HK-2 (cell line): ENCODE measurements at regions not wholly inside any gene's neighbourhood (a gene's known extent, or its start where the extent isn't known, plus 50 kb on each side); places are given as distances from the start of the nearest gene placed in this dataset.

Experiments used
- DNase-seq: peaks from one replicate; pipeline ENCODE4 v3.0.0-alpha.2; 2018; ENCODE audit not compliant: unreplicated experiment

DNA sequence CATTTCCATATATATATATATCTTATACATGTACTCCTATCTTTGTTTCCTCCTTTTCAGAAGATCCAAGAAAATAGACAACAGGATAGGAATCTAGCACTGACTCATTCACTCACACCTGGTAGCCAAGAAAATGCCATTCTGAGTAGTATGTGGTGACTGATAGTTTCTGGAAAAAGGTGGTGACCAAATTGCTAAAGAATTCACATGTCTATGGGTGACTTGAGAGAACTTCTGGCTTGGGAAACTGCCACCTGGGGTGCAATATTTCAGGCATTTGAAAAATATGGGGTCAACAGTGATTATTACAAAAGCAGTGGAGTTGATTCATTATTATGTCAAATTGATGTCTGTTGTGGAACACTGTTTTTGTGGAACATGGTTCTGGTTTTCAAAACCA is 605.1 kb downstream of the PCDH18 start:
- peak; percentile 19 for DNase-seq

GRCh38 chr4:136925203-136925602 is 607.1 kb downstream of the PCDH18 start:
- DNase-seq = no peak

DNA sequence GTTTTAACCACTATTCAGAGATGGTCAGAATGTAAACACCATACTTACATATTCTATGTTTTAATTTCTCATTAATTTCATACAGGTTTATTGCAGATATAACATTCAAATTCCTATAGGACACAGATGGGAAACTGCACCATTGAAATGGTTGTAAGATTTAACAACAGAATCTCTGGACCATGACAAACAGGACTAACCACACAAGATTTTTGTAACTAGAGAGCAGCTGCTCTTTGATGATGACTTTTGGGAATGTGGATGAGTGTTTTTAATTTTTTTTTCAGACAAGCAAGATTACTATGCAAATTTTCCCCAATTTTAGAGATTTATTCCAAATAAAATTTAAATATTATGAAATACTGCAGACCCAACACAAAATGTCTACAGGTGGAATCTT is 610.2 kb downstream of the PCDH18 start:
- DNase-seq = no peak

GRCh38 chr4:136920092-136920881 is 612.0 kb downstream of the PCDH18 start:
- no peak for DNase-seq

GRCh38 chr4:136918772-136919171 is 613.5 kb downstream of the PCDH18 start:
- no peak for DNase-seq

DNA sequence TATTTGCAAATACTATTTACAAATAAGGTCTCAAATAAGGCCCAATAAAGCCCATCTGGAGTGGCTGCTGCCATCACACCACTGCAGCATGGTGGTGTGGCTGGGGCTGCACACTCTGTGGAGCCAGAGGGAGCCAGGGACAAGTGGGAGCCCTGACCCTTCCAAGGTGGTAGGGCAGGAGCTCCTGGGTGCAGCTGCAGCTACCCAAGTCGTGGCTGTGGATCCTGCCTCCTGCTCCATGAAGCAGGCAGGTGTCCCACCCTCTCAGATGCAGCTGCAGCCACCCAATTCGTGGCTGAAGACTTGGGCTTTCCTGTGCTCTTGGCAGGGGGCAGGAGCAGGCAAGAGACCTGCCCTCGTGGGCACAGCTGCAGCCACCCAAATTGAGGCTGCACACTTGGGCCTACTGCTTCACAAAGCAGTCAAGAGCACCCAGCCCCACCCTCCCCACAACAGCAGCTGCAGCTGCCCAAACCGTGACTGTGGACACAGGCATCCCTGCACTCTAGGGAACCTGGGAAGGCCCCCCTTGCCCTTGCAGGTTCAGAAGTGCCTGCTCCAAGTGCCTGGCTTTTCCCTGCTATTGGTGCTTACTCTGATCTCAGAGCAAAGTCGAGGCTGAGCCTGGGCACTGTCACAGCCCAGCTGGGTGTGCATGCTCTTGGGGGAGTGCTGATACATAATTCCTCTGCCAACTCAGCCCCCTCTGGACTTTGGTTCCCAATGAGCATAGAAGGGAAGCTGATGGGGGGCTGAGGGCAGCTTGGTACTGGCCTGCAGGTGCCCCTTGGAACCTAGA is 614.8 kb downstream of the PCDH18 start:
- DNase-seq = no peak

GRCh38 chr4:136909626-136910025 is 622.7 kb downstream of the PCDH18 start:
- no peak for DNase-seq

DNA sequence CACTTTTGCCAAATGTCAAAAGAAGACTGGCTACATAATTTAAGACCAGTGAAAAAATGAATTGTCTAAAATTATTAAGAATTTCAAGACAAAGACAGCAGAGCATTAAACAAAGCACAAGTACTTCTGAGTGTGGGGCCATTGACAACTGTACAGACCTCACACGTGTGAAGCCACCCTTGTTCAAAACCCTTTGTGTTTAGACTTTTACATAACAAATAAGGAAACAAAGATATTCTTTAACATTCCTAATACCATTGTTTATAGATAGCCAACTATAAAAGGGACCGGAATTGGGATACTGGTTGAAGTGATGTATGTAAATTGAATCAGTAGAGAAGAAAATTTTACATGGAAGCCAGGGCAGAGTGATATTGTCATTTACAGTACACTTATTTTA is 624.2 kb downstream of the PCDH18 start:
- DNase-seq = no peak

DNA sequence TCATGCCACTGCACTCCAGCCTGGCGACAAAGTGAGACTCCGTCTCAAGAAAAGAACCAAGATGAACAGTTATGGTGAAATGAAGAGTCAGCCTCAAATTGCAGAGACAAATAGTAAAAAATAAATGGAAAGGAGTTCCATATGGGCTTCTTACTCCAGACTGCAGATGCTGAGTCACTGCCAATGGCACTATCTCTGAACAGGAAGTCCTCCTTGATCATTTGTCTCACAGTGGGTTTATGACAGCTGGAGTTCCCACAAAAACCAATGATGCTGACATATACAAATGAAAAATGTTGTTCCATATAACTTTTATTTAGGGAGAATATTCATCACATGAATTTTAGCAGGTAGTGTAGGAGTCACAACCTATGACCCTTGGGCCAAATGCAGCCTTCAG is 631.6 kb downstream of the PCDH18 start:
- DNase-seq = no peak

DNA sequence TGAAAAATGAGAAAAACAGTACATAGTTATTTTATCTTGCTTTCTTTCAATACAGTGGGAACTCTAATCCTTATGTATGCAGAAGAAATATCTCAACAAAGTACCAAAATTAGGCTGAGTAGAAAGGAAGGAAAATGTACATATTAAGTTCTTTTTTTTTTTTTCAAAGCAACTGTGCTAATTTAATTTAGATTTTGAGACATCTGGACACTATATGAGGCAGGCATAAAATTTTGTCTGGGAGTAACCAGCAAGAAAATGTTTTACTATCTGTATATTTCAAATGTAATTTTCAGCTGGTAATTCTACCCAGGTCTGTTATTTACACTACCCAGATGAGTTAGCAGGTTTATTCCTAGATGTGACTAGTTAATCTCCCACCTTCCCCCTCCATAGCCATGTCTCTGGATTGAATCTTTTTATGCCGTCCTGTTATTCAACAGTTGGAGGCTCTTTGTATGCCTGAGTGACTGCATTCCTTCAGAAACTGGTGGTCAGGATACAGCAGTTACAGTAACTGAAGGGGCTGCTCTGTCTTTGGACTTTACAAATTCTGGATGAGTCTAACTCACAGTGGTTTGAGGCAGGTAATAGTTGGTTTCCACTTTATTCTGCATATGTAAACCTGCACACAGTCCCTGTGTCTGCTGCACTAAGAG is 633.6 kb downstream of the PCDH18 start:
- no peak for DNase-seq

GRCh38 chr4:136893573-136893972 is 638.7 kb downstream of the PCDH18 start:
- DNase-seq = no peak

GRCh38 chr4:136881666-136882065 is 650.6 kb downstream of the PCDH18 start:
- DNase-seq = no peak

DNA sequence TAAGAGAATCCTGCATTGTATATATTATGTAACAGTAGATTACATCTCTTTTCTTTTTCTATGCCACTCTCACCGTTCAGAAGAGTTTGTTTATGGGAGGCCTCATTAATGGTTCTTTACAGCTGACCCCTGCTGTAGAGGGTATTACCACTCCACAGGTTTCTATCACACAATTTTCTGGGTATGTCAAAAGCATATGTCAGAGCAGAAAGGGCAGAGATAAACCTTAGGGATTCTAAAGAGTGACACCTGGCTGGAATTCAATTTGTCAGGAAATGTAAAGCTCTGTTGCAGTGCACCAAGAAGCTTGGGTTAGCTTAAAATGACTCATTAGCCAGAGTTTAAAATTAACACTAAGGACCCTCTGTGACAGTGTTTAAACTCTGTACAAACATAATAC is 658.7 kb downstream of the PCDH18 start:
- no peak for DNase-seq

DNA sequence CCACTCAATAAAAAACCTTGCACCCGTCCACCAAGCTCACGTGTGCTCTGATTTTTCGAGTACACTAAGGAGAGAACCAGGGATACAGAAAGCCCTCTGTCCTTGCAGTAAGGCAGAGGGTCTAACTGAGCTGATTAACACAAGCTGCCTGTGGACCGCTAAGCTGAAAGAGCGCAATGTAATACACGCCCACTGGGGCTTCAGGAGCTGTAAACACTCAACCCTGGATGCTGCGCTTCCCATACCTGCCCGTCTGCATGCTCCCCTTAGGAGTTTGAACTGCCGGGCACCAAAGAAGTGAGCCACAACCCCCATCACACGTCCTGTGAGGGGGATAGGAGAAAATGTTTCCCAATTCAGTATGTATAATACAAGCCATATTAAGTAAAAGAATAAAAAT is 664.8 kb downstream of the PCDH18 start:
- DNase-seq = no peak

DNA sequence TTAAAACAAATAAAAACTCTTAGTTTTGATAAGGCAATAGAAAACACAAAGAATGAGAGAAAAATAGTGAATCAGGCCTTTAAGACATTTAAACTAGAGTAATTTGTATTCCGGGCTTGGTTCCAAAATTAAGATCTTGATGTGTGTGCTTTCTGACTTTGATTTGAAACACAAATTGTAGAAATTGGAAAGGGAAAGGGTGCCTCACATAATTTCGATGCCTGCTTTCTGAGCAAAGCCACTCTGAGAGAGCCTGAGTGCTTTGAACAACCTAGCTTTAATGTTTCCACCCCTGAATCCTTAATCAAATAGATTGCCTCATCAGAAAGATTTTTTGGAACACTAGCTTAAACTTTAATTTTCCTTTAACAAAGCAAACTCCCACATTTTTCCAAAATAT is 666.8 kb downstream of the PCDH18 start:
- no peak for DNase-seq

DNA sequence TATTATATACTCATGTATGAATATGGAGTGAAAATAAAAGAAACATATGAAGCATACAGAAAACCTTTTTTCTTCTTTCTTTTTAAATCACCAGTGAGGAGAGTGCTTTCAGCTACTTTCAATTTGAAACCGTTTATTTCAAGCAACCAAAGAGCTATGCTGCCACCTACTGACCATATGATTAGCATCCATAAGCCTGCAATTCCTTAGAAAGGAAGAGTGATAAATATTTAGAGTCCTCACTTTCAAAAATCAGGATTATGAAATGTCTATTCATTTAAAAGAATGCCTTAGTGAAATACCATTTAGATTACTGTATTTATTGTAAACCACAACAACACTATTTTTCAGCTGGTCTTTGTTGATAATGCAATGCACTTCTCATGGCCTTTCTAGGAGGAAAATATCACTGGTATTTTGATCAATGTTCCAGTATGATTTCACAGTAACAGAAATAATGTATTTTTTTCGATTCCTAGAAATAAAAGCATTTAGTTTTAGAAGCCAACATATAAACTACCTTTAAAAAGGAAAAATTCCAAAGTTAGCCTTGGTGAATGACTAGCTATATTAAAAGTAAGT is 667.6 kb downstream of the PCDH18 start:
- DNase-seq = peak; percentile 11

GRCh38 chr4:136863756-136864155 is 668.5 kb downstream of the PCDH18 start:
- DNase-seq = no peak

GRCh38 chr4:136862653-136863052 is 669.6 kb downstream of the PCDH18 start:
- DNase-seq = no peak

DNA sequence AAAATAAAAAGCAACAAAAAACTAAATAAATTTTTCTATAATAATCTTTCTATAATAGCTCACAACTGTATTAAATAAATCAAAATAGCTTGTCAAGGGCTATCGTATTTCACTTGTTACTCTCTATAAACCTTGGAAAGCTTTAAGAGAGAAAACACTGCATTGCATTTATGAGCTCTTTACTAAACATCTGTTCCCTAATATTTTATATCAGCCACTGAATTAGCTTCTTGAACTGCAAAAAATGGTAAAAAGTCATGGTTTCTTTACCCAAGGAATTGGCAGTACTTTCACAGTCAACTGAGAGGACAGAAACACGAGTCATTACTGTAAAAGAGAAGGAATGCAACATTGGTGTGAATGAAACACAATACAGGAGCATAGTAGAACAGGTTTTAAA is 671.2 kb downstream of the PCDH18 start:
- no peak for DNase-seq

DNA sequence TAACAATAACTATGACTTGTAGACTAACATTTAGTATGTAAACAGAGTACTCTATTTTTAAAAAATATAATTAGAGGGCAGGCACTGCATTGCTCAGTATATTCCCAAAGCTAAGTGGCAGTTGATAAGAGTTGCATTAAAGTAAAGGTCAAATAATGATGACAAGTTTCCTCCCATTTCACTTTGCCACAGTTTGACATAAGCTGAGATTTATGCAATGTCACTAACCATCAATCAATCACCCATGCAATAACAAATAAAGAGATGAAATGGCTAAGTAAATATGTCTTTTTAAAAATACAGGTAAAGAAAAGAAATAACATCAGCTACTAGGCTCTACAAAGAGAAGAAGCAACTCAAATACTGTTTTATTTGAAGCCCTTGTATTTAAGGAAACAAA is 673.4 kb downstream of the PCDH18 start:
- DNase-seq = no peak

DNA sequence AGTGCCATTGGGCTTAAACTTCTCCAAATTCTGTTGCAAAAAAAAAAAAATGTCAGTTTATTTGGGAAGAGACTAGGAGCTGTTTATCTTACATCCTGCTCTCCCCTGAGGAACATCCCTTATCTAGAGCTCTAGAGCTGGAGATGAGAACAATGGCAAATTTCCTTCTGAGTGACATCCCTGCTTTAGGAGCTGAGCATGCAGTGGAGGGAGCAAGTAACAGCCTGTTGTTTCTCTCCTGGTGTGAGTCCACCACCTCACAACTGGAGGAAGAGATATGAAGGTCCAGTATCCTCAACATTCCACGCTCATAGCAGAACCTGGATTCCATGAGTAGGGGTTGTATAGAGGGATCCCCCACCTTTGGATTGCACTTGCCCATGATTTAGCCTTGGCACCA is 676.4 kb downstream of the PCDH18 start:
- DNase-seq = no peak

GRCh38 chr4:136850446-136850845 is 681.8 kb downstream of the PCDH18 start:
- no peak for DNase-seq
